ENCODE measurements at regions not wholly inside any gene's neighbourhood (a gene's known extent, or its start where the extent isn't known, plus 50 kb on each side); places are given as distances from the start of the nearest gene placed in this dataset.

GRCh38 chr1:58310881-58311280, 235.6 kb downstream of the OMA1 start:
- 0% methylated on average over 1 of the region's 1 CpG for WGBS (ENCODE audit: insufficient coverage, low coverage, missing lambda C conversion rate)
- Histone ChIP-seq H3K9me1 (ENCODE audit: control insufficient read depth, insufficient read depth, low read length) (no peaks in the 10 kb centered on the region), H3K4me3 (no peak overlapping the region), H3K9me3 (replicated peaks; ENCODE audit: control insufficient read depth, insufficient read depth, low read depth, low read length) (no peaks in the 10 kb centered on the region), H2AFZ (ENCODE audit: low read depth, low read length) (no peak overlapping the region), H3K27me3 (ENCODE audit: control insufficient read depth in 2 of 2, insufficient read depth in 2 of 2, low read length in 2 of 2) (no peaks in the 10 kb centered on the region), H3K36me3 (ENCODE audit: control insufficient read depth, insufficient read depth, low read length) (no peaks in the 10 kb centered on the region), H3K4me2 (ENCODE audit: insufficient read depth, low read length) (no peak overlapping the region), H4K20me1 (replicated peaks; ENCODE audit: control insufficient read depth, insufficient read depth, low read length) (no peaks in the 10 kb centered on the region; the same call in 1 of the 2 replicates), H3K4me1 (replicated peaks in 1 of 2; ENCODE audit: control insufficient read depth in 2 of 2, insufficient read depth in 2 of 2, low read length in 2 of 2) (no peaks in the 10 kb centered on the region), H3K79me2 (ENCODE audit: control insufficient read depth, insufficient read depth, low read length) (no peaks in the 10 kb centered on the region), H3K9ac (ENCODE audit: insufficient read depth in 1 of 2, low read depth in 2 of 2, low read length in 2 of 2) (no peak overlapping the region), H3K27ac (ENCODE audit: extremely low read depth, low read depth, low read length) (no peak overlapping the region)
- FAIRE-seq (no peak), ATAC-seq (no peak), DNase-seq (ENCODE audit: extremely low read depth in 1 of 4, low spot score in 3 of 4) (no peak)
- CTCF ChIA-PET (ENCODE audit: low intra/inter-chr PET ratio), result no interaction called here
- in situ Hi-C loops (cut with MboI), result no loop called here
- POLR2A ChIA-PET, result no interaction called here
- intact Hi-C loops (cut with micrococcal nuclease), result no loop called here
- no peak for TF ChIP-seq RNF2 (IDR thresholded peaks at IDR 0.05)
- TF ChIP-seq U2AF2 (optimal IDR thresholded peaks at IDR 0.05; ENCODE audit: low read depth, low read length), result no peak
- no peak for TF ChIP-seq FOXK2 (conservative IDR thresholded peaks at IDR 0.05 in 1 of 2, IDR thresholded peaks at IDR 0.05 in 1 of 2; ENCODE audit: low read depth in 2 of 2)
- no peak for TF ChIP-seq CHCHD3 (CRISPR knock-in tag; IDR thresholded peaks at IDR 0.05)
- no peak for TF ChIP-seq ARID3B (CRISPR knock-in tag; IDR thresholded peaks at IDR 0.05; ENCODE audit: borderline replicate concordance)
- no peak for TF ChIP-seq MYNN (IDR thresholded peaks at IDR 0.05)
- no peak for TF ChIP-seq MYNN (CRISPR knock-in tag; IDR thresholded peaks at IDR 0.05)
- TF ChIP-seq RBBP5 (IDR thresholded peaks at IDR 0.05; ENCODE audit: borderline replicate concordance, insufficient read depth, low read length, poor library complexity, severe bottlenecking), result no peak
- BruUV-seq (replicated peaks), result no TSS peak

Measured in K562 (cell line).